HG03342 (cell line): ENCODE measurements at regions not wholly inside any gene's neighbourhood (a gene's known extent, or its start where the extent isn't known, plus 50 kb on each side); places are given as distances from the start of the nearest gene placed in this dataset.

Source experiments
- ATAC-seq: cut with Tn5 transposase; IDR thresholded peaks from one replicate; pipeline ENCODE4 v1.9.1; 2021; ENCODE audit warnings: mild to moderate bottlenecking, moderate library complexity; ENCODE audit not compliant: unreplicated experiment

DNA sequence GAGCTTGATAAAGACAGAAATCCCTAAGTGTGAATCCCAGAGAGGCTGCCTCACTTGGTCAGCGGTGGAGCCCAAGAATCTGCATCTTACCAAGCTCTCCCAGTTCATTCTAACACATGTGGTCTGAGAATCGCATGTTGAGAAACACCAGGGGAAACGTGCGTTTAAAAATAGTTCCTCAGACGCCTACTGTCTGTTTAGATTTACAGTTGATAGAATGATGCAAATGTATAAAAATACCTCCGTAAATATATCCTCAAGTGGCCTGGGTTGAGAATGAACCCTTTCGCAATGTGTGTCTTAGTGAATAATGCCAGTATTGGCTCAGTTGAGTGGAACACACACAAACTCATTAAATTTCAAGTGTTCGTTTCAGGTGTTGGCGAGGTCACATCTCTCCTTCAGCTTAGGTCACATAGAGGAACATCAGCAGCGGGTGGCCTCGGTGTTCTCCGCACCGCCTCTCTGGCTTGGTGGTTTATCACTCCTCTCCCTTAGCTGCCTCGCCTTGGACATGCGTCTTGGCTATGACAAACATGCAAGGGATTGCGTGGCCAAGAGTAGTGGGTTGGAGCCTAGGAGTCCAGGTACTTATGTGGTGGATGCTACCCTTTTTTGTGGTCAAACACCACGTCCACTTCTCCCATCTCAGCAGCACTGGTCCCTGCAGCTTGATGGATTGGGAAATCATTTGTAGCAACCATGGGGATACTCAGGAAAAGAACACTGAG, 117.6 kb upstream of the SPATA13 start:
- no peak for ATAC-seq

DNA sequence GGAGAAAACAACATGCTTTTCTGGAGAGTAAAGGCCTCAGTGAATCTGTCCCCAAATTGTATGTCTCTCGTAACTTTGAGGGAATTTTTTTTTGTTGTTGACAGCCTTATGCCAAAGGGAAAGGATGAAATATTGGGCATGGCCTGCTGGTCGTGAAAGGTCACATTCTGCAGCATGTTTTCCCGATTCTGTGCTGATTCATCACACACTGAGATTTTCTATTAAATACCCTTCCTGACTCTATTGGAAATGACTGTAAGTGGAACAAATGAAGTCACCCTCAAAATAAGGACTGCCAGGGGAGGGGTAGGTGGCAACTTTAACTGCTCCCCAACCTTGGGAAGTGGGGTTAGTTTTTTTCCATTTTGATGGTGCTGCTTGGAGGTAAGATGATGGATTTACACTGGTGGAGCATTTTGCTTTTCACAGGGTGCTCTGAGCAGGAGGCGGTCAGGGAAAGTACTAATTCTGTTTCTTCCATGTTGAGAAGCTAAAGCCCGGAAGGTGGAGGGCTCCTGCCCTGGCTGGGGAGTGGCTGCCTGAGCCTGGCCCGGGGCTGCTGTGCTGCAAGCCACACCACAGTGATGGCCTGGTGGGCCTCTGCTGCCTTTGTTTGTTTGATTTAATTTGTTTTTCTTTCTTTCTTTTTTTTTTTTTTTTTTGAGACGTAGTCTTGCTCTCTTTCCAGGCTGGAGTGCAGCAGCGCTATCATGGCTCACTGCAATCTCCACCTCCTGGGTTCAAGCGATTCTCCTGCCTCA, 116.8 kb upstream of the SPATA13 start:
- no peak for ATAC-seq

DNA sequence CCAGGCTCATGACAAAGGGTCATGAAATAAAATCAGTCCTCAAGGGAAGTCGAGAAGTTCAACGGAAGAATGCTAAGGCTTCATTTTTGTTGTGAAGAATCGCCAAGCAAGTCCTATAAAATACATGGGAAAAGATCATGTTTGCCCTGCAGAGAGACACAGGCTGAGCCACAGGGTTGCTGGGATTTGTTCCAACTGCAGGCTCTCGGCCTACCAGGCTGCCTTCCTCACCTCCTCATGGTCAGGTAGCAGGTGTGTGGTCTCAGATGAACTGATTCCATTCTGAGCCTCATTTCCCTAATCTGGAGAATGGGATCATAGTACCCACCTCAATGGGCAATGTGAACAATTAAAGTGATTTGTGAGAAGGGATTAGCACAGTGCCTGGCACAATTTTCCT, 114.9 kb upstream of the SPATA13 start:
- no peak for ATAC-seq

DNA sequence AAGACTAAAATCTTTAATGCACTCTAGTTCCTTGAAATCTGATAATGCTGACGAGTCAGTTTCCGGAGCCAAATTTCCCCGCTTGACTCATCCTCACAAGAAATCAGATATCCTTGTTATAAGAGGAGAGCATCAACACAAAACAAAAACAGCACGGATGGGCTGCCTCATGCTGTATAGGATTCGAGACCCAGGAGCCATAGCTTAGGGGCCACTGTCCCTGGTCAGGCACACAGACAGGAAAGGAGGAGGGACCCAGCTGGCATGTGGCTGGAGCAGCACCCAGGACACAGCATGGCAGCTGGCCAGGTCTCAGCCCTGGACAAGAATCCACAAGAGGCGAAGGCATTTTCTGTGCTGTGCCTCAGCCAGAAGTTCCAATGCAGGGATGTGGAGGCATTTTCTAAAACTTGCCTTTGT, 110.2 kb upstream of the SPATA13 start:
- ATAC-seq, result no peak

DNA sequence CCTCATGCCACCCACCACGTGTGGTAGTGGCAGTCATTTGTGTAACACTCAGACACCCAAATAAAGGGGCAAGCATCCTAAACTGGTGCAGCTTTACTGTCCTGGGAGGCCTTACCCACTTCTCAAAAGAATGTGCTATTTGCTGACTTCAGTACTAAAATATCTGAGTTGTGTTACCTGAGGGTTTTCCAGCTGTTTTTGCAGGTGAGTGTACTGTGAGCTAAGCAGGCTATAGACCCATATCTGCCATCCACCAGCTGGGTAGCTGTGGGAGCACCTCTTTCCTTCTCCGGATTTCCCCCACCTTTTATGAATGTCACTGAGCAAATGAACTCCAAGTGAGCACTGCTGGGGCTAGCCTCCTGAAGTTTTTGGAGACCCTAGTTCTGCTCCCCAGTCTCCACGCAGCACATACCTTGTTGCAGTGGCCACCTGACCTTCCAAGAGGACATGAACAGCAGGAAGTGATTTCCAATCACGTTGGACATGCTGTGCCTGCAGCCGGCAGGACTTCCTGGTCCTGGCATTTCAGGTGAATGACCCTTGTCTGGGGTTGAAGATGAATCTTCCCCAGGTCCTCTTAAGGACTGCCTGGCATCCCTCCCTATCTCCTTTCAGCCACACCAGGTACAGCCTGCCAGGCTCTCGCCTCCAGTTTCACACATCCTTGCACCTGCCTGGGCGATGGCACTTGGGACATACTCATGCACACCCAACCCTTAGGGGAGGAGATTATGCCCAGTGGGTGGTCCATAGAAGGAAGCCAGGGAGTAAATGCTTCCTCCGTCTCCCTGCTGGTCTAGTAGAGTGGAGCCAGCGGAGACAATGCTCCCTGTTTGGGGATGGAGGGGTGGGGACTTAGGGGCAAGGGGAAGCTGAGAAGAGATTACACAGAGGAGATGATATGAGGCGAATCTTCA, 109.5 kb upstream of the SPATA13 start:
- ATAC-seq, result no peak

DNA sequence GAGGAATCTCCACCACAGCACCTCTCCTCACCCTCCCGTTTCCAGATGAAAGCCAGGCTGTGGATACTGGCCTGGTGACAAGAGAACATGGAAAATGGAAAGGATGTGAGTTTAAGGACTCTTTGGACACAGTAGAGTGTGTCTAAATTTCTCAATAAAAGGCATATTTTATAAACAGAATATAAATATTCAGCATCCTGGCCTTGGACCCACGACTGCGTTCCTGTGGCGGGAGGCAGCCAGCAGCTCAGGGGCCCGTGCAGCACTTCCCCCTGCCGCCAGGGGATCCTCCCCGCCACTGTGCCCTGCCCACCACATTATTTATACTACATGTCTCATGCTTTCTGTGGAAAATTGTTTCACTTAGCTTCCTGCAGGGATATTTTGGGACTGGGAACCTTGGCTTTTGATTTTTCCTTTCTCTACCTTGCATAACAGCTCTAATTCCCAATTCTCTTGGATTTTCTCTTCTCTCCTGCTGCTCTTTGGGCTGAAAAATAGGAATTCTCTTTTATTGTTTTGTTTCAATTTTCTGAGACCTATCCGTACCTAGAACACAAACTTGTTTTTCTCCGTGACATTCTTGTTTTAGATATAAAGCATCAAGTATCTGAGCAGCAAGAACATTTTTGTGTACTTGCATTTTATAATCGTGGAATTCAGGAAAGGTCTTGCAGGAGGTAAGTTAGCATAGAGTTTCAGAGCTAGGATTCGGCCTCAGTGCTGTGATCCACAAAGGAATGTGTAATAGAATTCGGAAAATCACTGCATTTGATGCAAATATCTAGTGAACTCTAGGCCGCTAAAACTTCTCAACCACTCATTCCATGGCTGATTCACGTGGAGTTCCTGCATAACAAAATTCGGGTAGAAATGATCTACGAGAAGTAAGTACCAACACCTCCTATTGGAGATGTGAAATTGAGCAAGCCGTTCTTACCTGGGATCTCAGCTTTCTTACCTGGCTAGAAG, 107.7 kb upstream of the SPATA13 start:
- no peak for ATAC-seq

DNA sequence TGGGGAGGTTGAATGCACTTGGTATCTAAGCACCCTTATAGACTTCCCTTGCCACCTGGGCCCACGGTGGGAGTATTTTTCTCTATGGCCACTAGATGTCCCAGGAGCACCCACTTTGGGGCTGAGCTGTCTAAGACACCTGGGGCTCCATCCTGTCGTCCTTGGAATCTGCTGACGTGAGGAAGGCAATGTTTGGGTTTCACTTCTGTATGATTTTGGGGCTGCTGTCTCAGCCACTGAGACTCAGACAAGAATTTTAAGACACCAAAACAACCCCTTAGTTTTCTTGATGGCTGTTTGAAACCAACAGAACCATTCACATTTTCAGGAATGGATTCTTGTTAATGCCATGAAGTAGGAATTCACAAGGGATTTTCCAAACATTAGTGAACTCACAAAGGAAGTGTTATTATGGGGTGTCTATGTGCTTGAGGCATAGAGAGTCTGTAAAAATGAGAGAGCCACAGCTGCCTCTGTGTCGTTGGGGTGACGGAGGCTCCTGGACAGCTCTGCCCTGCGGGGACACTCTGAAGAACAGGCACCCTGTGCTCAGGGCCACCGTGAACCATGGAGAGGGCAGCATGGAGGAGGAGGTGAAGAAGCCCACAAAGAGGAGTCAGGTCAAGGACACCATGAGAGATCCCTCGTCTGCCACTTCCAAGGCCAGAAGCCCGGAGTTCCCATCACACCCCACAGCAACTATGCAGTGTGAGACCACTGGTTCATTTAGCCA, 106.8 kb upstream of the SPATA13 start:
- ATAC-seq, result peak; percentile 95

DNA sequence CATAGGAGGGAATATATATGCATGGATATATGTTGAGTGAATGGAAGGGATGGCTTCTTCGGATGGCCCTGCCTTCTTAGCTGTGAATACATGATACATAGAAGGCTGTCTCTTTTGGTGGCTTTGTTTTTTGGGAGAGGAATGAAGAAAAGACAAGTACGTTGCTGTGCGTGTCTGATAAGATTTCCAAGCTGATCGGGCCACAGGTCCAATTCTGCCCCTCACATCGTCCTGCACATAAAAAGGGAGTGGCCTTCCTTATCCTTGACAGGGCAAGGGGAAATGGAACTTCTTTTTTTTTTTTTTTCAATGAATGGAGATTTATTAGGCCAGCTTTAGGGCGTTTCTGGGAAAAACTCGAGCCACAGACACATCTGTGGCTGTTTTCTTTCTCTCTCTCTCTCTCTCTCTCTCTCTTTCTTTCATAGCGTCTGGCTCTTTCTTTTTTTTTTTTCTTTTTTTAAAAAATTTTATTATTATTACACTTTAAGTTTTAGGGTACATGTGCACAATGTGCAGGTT, 103.8 kb upstream of the SPATA13 start:
- ATAC-seq, result no peak

DNA sequence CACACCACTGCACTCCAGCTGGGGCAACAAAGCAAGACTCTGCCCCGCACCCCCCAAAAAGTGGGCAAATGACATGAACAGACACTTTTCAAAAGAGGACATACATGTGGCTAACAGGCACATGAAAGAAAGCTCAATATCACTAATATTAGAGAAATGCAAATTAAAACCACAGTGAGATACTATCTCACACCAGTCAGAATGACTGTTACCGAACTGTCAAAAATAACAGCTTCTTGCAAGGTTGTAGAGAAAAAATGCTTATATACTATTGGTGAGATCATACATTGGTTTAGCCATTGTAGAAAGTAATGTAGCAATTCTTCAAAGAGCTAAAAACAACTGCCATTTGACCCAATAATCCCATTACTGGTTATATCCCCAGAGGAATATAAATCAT, 99.5 kb upstream of the SPATA13 start:
- peak; percentile 46 for ATAC-seq

DNA sequence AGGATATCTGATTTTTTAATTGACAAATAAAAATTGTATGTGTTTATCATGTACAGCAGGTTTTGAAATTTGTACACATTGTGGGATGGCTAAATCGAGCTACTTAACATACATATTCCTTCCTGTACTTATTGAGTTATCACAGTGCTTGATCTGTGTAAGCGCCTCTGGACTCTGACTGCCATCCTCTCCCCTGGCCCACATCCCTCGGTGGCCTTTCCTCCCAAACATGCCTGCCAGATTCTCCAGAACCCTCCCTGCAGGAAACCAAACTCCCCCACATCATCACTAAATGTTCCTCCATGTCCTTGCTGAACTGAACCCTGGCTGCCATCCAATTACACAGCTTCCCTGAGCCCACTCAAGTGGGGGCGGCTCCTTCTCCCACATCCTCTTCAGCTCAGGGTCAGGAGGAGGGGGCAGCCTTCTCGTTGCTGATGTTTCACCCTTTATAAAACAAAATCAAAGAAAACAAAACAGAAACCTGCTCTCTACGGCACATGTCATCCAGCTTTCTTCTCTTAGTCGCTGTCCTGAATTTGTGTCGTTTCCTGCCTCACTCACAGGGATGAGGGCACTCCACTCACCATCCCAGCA, 97.1 kb upstream of the SPATA13 start:
- ATAC-seq, result no peak

DNA sequence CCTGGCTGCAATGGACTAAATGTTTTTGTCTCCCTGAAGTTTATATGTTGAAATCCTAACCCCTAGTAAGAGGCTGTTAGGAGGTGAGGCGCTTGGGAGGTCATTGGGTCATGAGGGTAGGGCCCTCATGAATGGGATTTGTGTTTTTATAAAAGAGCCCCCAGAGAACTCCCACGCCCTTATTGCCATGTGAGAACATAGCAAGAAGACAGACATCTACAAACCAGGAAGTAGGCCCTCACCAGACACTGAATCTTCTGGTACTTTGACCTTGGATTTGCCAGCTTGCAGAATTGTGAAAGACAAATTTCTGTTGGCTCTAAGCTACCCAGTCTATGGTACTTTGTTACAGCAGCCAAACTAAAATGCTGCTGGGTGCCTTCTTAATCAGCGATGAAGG, 96.1 kb upstream of the SPATA13 start:
- ATAC-seq, result no peak

DNA sequence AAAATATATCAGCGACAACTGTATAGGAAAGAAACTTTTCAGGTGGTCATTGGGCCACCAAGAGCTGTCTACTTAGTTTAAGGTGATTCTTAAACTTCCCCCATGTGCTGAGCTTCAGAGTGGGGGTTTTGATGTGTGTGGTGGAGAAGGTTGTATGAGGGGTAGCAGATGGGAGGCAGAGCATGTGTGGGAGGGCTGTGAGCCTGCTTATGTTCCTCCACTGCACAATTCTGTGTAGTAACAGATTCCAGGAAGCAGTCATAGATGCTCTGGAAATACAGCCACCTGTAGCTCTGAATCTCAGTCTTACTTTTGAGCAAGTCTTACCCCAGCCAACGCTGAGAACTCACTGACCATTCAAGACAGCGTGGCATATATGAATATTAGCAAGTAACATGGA, 95.3 kb upstream of the SPATA13 start:
- no peak for ATAC-seq

DNA sequence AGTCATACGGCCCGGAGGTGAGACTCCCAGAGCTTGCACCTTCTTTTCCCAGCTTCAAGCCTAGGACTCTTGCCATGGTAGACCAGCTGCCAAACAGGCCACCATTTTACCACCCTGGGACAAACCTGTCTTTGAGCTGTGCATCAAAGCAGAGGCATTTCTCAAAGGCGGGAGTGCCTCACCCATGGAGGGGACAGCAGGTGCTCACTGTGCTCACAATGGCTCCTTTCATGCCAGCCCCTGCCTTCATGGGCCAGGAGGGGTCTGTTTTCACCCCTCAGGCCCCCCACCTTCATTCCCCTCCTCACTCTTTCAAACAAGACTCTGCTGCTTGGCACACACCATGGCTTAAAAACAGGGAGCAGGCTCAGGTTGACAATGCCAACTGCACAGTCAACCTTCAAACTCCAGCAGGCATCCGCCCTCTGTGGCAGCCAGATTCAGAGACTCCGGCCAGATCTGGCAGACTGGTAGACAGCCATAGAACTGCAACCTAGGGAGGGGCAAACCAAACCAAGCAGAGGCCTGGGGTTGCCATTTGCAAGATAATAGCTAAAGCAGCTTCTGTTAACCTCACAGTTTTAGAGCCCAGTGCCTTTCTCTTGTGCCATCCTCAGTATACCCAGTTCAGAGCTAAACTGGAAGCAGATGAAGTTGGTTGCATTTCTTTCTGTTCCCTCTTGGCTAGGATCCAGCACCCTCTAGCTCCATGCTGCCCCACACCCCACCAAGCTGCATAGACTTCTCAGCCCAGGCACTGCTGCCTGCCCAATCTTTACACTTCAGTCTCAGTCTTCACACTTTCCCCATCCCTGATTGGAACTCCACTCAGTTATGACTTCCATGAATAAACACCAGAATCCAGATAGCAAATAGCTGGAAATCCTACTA, 93.9 kb upstream of the SPATA13 start:
- ATAC-seq, result no peak

DNA sequence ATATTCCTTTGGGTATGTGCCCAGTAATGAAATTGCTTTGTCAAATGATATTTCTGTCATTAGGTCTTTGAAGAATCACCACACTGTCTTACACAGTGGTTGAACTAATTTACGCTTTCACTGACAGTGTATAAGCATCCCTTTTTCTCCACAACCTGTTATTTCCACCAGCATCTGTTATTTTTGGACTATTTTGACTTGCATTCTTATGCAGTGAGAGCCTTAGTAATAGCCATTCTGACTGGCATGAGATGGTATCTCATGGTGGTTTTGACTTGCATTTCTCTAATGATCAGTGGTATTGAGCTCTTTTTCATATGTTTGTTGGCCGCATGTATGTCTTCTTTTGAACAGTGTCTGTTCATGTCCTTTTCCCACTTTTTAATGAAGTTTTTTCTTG, 92.0 kb upstream of the SPATA13 start:
- ATAC-seq, result no peak

DNA sequence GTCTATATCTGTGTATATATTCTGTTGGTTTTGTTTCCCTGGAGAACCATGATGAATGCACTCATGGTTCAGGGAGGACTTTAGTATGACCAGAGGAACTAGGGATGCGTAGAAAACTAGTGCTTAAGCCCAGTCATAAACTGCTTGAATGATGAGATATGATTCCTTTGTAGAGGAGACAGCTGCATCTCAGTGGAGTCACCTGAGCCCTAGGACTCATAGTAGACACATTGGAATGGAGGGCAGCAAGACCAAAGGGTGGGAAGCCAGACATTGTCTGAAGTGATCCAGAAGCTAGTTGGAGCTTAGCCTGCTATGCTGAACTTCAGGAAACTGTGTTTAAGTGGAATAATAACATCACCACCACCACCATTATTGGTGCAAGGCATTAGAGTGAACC, 89.5 kb upstream of the SPATA13 start:
- ATAC-seq, result no peak

DNA sequence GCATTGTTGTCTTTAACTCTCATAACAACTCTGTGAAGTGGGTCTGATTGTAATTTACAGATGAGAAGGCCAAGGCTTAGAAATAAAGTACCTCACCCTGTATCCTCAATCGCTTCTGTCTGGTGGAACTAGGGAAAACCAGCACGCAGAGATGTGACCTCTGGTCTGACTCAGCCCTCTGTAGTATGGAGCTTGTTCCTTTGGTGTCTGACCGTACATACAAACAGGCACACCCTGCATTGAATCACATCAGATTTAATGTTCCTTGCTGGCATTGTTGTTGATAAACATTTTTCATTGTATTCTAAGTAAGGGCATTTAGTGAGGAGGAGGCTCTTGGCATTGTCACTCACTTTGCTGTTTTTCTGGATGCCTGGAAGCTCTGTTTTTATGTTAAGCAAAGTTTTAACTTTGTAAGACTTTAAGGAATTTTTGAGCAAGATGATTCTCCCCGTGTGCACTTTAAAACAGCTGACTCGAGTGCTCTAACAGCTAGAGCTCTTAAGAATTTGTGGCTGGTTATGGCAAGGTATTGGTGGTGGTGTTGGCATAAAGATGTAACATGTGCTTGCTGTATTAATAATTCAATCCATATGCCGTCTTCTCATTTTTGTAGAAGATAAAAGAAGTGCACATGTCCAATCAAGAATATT, 89.0 kb upstream of the SPATA13 start:
- ATAC-seq, result no peak

DNA sequence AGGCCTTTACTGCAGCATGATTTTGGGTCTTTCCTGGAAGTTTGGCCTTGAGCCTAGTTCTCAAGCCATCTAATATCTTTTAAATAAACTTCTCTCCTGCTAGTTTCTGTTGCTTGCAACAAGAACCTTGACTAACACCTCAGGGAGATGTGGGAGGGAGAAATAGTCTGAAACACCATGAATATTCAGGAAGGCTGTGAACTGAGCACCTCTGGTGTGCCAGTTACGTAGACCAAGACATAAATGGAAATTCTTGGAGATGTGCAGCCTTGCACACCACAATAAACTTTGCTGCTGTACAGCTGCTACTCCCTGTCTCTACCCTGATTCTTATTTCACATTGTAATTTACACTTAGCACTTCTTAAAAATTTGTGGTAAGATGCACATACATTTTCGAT, 86.9 kb upstream of the SPATA13 start:
- no peak for ATAC-seq

DNA sequence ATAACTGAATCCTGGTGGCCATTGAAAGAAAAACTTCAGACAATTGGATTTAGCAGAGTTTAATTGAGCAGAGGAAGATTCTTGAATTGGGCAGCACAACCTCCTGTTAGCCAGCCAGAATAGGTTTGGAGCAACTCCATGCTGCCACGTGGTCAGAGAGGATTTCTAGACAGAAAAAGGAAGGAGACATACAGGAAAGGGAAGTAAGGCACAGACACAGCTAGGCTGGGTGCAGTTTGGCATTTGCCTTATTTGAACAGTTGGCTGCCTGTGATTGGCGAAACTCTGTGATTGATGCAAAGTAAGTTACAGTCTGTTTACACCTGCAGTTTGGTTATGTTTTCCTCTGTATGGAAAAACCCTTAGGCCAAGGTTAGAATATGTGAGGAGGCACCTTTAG, 85.8 kb upstream of the SPATA13 start:
- ATAC-seq, result no peak
